Loucy (cell line): ENCODE measurements at regions not wholly inside any gene's neighbourhood (a gene's known extent, or its start where the extent isn't known, plus 50 kb on each side); places are given as distances from the start of the nearest gene placed in this dataset.
A peak's percentile ranks its signal among the peaks of the same experiment; 100 is the strongest.

Experiments used
- H2AFZ ChIP-seq: fragments of 200-600 bp; sonication (generic); 2 replicates; pipeline ENCODE4 v1.6.0; 2016; ENCODE audit warnings: antibody characterized with exemption, mild to moderate bottlenecking, low read length, moderate library complexity
- H3F3A ChIP-seq: fragments of 200-600 bp; 2 replicates; pipeline ENCODE4 v1.6.0; 2016; ENCODE audit warnings: antibody characterized with exemption, low read depth, mild to moderate bottlenecking
- H3K27me3 ChIP-seq: fragments of 200-600 bp; sonication (generic); 2 replicates; pipeline ENCODE4 v1.6.1; 2014; ENCODE audit warnings: low read length, mild to moderate bottlenecking; ENCODE audit not compliant: insufficient read depth, poor library complexity, severe bottlenecking
- H3K36me3 ChIP-seq: fragments of 200-600 bp; sonication (generic); 2 replicates; pipeline ENCODE4 v1.6.1; 2016; ENCODE audit warnings: low read length; ENCODE audit not compliant: insufficient read depth
- H3K4me1 ChIP-seq: fragments of 200-600 bp; sonication (generic); 2 replicates; pipeline ENCODE4 v1.5.1; 2014; ENCODE audit warnings: low read length, mild to moderate bottlenecking; ENCODE audit not compliant: insufficient read depth, poor library complexity, severe bottlenecking
- H3K4me2 ChIP-seq: fragments of 200-600 bp; sonication (generic); 2 replicates; pipeline ENCODE4 v1.6.0; 2014; ENCODE audit warnings: antibody characterized with exemption, low read length, low read depth, mild to moderate bottlenecking; ENCODE audit not compliant: poor library complexity, severe bottlenecking
- H3K4me3 ChIP-seq: fragments of 200-600 bp; sonication (generic); 2 replicates; pipeline ENCODE4 v1.5.1; 2014; ENCODE audit warnings: low read length, mild to moderate bottlenecking, mixed read lengths; ENCODE audit not compliant: poor library complexity, severe bottlenecking
- H3K79me2 ChIP-seq: fragments of 200-600 bp; sonication (generic); 2 replicates; pipeline ENCODE4 v1.6.1; 2014; ENCODE audit warnings: low read length; ENCODE audit not compliant: insufficient read depth
- H3K9ac ChIP-seq: fragments of 200-600 bp; sonication (generic); 2 replicates; pipeline ENCODE4 v1.6.0; 2014; ENCODE audit warnings: mild to moderate bottlenecking, low read depth, low read length, moderate library complexity; ENCODE audit not compliant: poor library complexity, severe bottlenecking
- H3K9me2 ChIP-seq: fragments of 200-600 bp; sonication (generic); replicated peaks from 2 replicates; pipeline ENCODE4 v1.6.1; 2016; ENCODE audit warnings: low read depth, low read length, mixed read lengths
- H3K9me3 ChIP-seq: fragments of 200-600 bp; sonication (generic); 2 replicates; pipeline ENCODE4 v1.6.1; 2014; ENCODE audit warnings: mild to moderate bottlenecking, antibody characterized with exemption, low read length, low read depth; ENCODE audit not compliant: insufficient read depth
- H4K20me1 ChIP-seq: fragments of 200-600 bp; sonication (generic); 2 replicates; pipeline ENCODE4 v1.6.0; 2014; ENCODE audit warnings: antibody characterized with exemption, low read length, mild to moderate bottlenecking; ENCODE audit not compliant: insufficient read depth, poor library complexity, severe bottlenecking
- EZH2phosphoT487 ChIP-seq: fragments of 200-600 bp; IDR thresholded peaks from 2 replicates; pipeline ENCODE4 v1.6.1; 2018; ENCODE audit warnings: antibody characterized with exemption, mild to moderate bottlenecking, moderate library complexity, borderline replicate concordance
- TF ChIP-seq, protein P1 (sequence below): fragments of 200-600 bp; sonication (generic); conservative IDR thresholded peaks from 2 replicates; pipeline ENCODE4 v1.5.1; 2014; ENCODE audit warnings: mild to moderate bottlenecking, antibody characterized with exemption, low read length

DNA sequence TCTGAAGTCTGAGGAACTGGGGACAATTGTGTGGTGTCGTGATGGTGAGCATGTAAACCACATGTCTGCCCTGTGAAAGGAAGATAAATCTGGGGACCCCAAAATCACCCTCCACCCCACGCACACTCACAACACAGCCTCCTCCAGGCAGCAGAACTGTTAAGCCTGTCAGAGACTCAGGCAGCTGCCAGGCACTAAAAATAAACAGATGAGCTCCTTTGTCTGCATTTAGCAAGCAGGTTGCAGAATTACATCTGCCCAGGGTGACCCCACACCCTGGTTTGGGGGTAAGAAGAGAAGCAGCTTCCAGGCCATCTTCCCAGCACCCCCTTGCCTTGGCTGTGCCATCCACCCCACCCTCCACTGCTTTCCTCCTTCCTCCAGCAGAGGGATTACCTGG, 119.1 kb upstream of the RUNX3 start:
- Histone ChIP-seq H4K20me1 (no peaks in the 10 kb centered on the region), H3K36me3 (no peaks in the 10 kb centered on the region), H3K4me1 (peaks cover 22% of the 10 kb centered on the region), H3F3A (no peaks in the 10 kb centered on the region), H3K4me2 (no peak overlapping the region), H2AFZ (no peak overlapping the region), H3K27me3 (no peaks in the 10 kb centered on the region), H3K9ac (peak overlapping the region; percentile 14), H3K79me2 (no peaks in the 10 kb centered on the region), H3K9me3 (no peaks in the 10 kb centered on the region), H3K9me2 (no peaks in the 10 kb centered on the region), H3K4me3 (no peak overlapping the region)
- TF ChIP-seq, protein P1, sequence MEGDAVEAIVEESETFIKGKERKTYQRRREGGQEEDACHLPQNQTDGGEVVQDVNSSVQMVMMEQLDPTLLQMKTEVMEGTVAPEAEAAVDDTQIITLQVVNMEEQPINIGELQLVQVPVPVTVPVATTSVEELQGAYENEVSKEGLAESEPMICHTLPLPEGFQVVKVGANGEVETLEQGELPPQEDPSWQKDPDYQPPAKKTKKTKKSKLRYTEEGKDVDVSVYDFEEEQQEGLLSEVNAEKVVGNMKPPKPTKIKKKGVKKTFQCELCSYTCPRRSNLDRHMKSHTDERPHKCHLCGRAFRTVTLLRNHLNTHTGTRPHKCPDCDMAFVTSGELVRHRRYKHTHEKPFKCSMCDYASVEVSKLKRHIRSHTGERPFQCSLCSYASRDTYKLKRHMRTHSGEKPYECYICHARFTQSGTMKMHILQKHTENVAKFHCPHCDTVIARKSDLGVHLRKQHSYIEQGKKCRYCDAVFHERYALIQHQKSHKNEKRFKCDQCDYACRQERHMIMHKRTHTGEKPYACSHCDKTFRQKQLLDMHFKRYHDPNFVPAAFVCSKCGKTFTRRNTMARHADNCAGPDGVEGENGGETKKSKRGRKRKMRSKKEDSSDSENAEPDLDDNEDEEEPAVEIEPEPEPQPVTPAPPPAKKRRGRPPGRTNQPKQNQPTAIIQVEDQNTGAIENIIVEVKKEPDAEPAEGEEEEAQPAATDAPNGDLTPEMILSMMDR, result no peak
- TF ChIP-seq EZH2phosphoT487, result no peak

DNA sequence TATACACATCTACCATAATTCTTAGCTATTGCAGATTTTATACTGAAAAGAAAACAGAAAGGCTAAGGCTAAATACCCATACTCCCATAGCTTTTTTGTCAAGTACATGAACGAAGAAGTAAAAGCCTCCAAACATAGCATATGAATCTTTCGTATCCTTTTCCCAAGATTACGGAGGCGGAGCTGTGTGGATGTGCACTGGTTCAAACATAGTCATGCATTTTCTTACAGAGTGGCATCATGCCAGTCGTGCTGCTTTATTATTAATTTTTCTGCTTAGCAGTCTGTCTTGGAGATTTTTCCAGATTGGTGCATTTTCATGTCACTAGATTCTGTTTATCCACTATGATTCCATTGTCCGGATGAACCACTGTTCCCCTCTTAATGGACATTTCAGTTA, 118.7 kb upstream of the RUNX3 start:
- no peaks in the 10 kb centered on the region for H3K79me2 ChIP-seq
- H3K4me1 ChIP-seq, result peaks cover 22% of the 10 kb centered on the region
- H3K36me3 ChIP-seq, result no peaks in the 10 kb centered on the region
- no peak overlapping the region for H3K9ac ChIP-seq
- no peak overlapping the region for H3K4me3 ChIP-seq
- H3K4me2 ChIP-seq, result no peak overlapping the region
- H3K9me2 ChIP-seq, result no peaks in the 10 kb centered on the region
- H2AFZ ChIP-seq, result no peak overlapping the region
- H3K9me3 ChIP-seq, result no peaks in the 10 kb centered on the region
- H3F3A ChIP-seq, result no peaks in the 10 kb centered on the region
- TF ChIP-seq, protein P1, result no peak
- no peak for TF ChIP-seq EZH2phosphoT487
- H3K27me3 ChIP-seq, result no peaks in the 10 kb centered on the region
- H4K20me1 ChIP-seq, result no peaks in the 10 kb centered on the region

DNA sequence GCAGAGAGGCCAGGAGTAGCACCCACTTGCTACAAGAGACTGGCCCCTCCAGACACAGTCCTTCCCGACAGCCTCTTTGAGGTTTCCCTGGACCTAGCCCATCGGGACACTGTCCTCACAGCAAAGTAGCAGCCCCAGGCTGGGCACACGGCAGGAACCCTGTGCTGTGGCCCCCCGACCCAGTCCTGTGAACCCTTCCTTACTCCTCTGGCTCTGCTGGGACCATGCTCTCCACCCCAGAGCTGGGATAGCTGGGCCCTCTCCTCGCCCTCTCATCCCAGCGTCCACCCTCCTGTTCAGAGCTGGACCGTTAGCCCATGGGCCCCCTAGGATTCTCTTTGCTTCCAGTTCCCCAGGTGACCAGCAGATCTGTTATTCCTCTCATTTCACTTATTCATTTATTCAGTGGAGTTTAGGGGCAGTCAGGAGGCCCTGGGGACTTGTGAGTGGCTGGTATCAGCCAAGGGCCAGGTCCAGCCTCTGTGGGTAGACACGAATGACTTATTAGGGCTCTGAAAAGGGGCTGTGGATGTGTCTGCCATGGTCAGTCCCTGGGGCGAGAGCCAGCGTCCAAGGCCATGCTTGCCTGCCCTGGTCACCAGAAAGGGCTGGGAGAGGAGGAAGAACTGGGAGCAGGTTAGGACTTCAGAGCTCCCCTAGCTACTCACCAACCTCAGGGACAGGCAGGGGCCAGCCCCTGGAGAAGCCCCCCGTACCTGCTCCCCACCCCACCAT, 117.6 kb upstream of the RUNX3 start:
- Histone ChIP-seq H4K20me1 (no peaks in the 10 kb centered on the region), H3K9ac (no peak overlapping the region), H3K36me3 (no peaks in the 10 kb centered on the region), H3K9me3 (no peaks in the 10 kb centered on the region), H3K4me2 (no peak overlapping the region), H3K4me3 (no peak overlapping the region), H3K4me1 (peaks cover 22% of the 10 kb centered on the region), H2AFZ (no peak overlapping the region), H3F3A (no peaks in the 10 kb centered on the region), H3K27me3 (no peaks in the 10 kb centered on the region), H3K9me2 (no peaks in the 10 kb centered on the region), H3K79me2 (no peaks in the 10 kb centered on the region)
- no peak for TF ChIP-seq EZH2phosphoT487
- TF ChIP-seq, protein P1, result no peak
